Mesothelial cell of epicardium (in vitro differentiated cells): ENCODE measurements at regions not wholly inside any gene's neighbourhood (a gene's known extent, or its start where the extent isn't known, plus 50 kb on each side); places are given as distances from the start of the nearest gene placed in this dataset.

ENCODE experiments used
- DNase-seq, 2 experiments: peaks; one replicate each; pipeline ENCODE4 v3.0.0; 2021; ENCODE audit warnings: low spot score in 2 of 2; ENCODE audit not compliant: unreplicated experiment in 2 of 2
- H3K27ac Mint-ChIP-seq: 2 replicates; pipeline ENCODE4 v1.8.0; 2021; ENCODE audit warnings: mixed read lengths
- H3K27me3 Mint-ChIP-seq: 2 replicates; pipeline ENCODE4 v1.8.0; 2021; ENCODE audit warnings: low read depth, mixed read lengths
- H3K36me3 Mint-ChIP-seq: 2 replicates; pipeline ENCODE4 v1.8.0; 2021; ENCODE audit warnings: mixed read lengths
- H3K4me1 Mint-ChIP-seq: 2 replicates; pipeline ENCODE4 v1.8.0; 2021; ENCODE audit warnings: mixed read lengths
- H3K4me3 Mint-ChIP-seq: 2 replicates; pipeline ENCODE4 v1.8.0; 2021; ENCODE audit warnings: mild to moderate bottlenecking, moderate library complexity, mixed read lengths
- H3K9me3 Mint-ChIP-seq: 2 replicates; pipeline ENCODE4 v1.8.0; 2021; ENCODE audit warnings: mixed read lengths
- CTCF ChIP-seq: fragments of 200-600 bp; sonication (generic); IDR thresholded peaks from one replicate; pipeline ENCODE4 v1.5.0; 2021; ENCODE audit warnings: antibody characterized with exemption; ENCODE audit not compliant: unreplicated experiment

GRCh38 chr2:103135679-103136078, 373.8 kb downstream of the TMEM182 start:
- Mint-ChIP-seq H3K9me3 (peaks cover 27% of the 10 kb centered on the region), H3K4me1 (no peaks in the 10 kb centered on the region), H3K27ac (no peak overlapping the region), H3K27me3 (no peaks in the 10 kb centered on the region), H3K4me3 (no peak overlapping the region), H3K36me3 (no peaks in the 10 kb centered on the region)
- DNase-seq: no peak
- no peak for TF ChIP-seq CTCF

GRCh38 chr2:103138123-103138901, 376.5 kb downstream of the TMEM182 start:
- peaks cover 1% of the 10 kb centered on the region for H3K27me3 Mint-ChIP-seq
- no peaks in the 10 kb centered on the region for H3K4me1 Mint-ChIP-seq
- no peak overlapping the region for H3K27ac Mint-ChIP-seq
- H3K36me3 Mint-ChIP-seq: no peaks in the 10 kb centered on the region
- TF ChIP-seq CTCF: no peak
- peaks cover 24% of the 10 kb centered on the region for H3K9me3 Mint-ChIP-seq
- H3K4me3 Mint-ChIP-seq: no peak overlapping the region
- no peak for DNase-seq

- no peaks in the 10 kb centered on the region for H3K36me3 Mint-ChIP-seq
- no peak for TF ChIP-seq CTCF
- H3K27ac Mint-ChIP-seq: no peak overlapping the region
- no peak for DNase-seq
- no peaks in the 10 kb centered on the region for H3K4me1 Mint-ChIP-seq
- no peak overlapping the region for H3K4me3 Mint-ChIP-seq
- H3K27me3 Mint-ChIP-seq: peaks cover 1% of the 10 kb centered on the region
- peaks cover 20% of the 10 kb centered on the region for H3K9me3 Mint-ChIP-seq
Measured at GRCh38 chr2:103139628-103140268, 377.9 kb downstream of the TMEM182 start.

- no peak overlapping the region for H3K4me3 Mint-ChIP-seq
- no peak for DNase-seq
- peaks cover 8% of the 10 kb centered on the region for H3K27me3 Mint-ChIP-seq
- H3K36me3 Mint-ChIP-seq: no peaks in the 10 kb centered on the region
- no peak overlapping the region for H3K27ac Mint-ChIP-seq
- TF ChIP-seq CTCF: no peak
- H3K4me1 Mint-ChIP-seq: no peaks in the 10 kb centered on the region
- H3K9me3 Mint-ChIP-seq: no peaks in the 10 kb centered on the region
Measured at GRCh38 chr2:103144837-103145236, 383.0 kb downstream of the TMEM182 start.

- H3K9me3 Mint-ChIP-seq: no peaks in the 10 kb centered on the region
- no peak for TF ChIP-seq CTCF
- H3K4me3 Mint-ChIP-seq: no peak overlapping the region
Measured at GRCh38 chr2:103145739-103146138, 383.9 kb downstream of the TMEM182 start.

More at GRCh38 chr2:103145739-103146138, 383.9 kb downstream of the TMEM182 start:
- H3K4me1 Mint-ChIP-seq: no peaks in the 10 kb centered on the region
- no peaks in the 10 kb centered on the region for H3K36me3 Mint-ChIP-seq
- H3K27me3 Mint-ChIP-seq: peaks cover 9% of the 10 kb centered on the region
- H3K27ac Mint-ChIP-seq: no peak overlapping the region
- DNase-seq: no peak
